GM21717 (cell line): ENCODE measurements at regions not wholly inside any gene's neighbourhood (a gene's known extent, or its start where the extent isn't known, plus 50 kb on each side); places are given as distances from the start of the nearest gene placed in this dataset.

Source experiments
- ATAC-seq: cut with Tn5 transposase; IDR thresholded peaks from one replicate; pipeline ENCODE4 v1.9.1; 2021; ENCODE audit warnings: mild to moderate bottlenecking, moderate library complexity; ENCODE audit not compliant: unreplicated experiment

GRCh38 chr13:22112956-22113745 is 442.3 kb downstream of the FGF9 start:
- ATAC-seq = no peak

GRCh38 chr13:22114630-22115311 is 443.9 kb downstream of the FGF9 start:
- ATAC-seq = peak; percentile 77

- ATAC-seq = no peak
Measured at GRCh38 chr13:22118158-22118557, 447.3 kb downstream of the FGF9 start.

- no peak for ATAC-seq
Measured at GRCh38 chr13:22120646-22121045, 449.8 kb downstream of the FGF9 start.

GRCh38 chr13:22121146-22121739 is 450.4 kb downstream of the FGF9 start:
- ATAC-seq = no peak

GRCh38 chr13:22126433-22127021 is 455.7 kb downstream of the FGF9 start:
- peak; percentile 90 for ATAC-seq

- no peak for ATAC-seq
Measured at GRCh38 chr13:22127277-22128164, 456.6 kb downstream of the FGF9 start.

GRCh38 chr13:22128441-22129408 is 457.9 kb downstream of the FGF9 start:
- ATAC-seq = no peak

GRCh38 chr13:22130254-22130653 is 459.4 kb downstream of the FGF9 start:
- ATAC-seq = no peak

GRCh38 chr13:22134261-22134660 is 463.4 kb downstream of the FGF9 start:
- ATAC-seq = no peak

GRCh38 chr13:22135446-22135845 is 464.6 kb downstream of the FGF9 start:
- no peak for ATAC-seq

GRCh38 chr13:22137361-22138050 is 466.6 kb downstream of the FGF9 start:
- ATAC-seq = no peak

GRCh38 chr13:22138947-22139346 is 468.1 kb downstream of the FGF9 start:
- no peak for ATAC-seq

GRCh38 chr13:22141716-22142115 is 470.8 kb downstream of the FGF9 start:
- no peak for ATAC-seq

GRCh38 chr13:22143671-22144070 is 472.8 kb downstream of the FGF9 start:
- ATAC-seq = no peak

- no peak for ATAC-seq
Measured at GRCh38 chr13:22144806-22145205, 473.9 kb downstream of the FGF9 start.

- ATAC-seq = no peak
Measured at GRCh38 chr13:22148187-22148586, 477.3 kb downstream of the FGF9 start.

GRCh38 chr13:22152751-22153150 is 481.9 kb downstream of the FGF9 start:
- no peak for ATAC-seq

- no peak for ATAC-seq
Measured at GRCh38 chr13:22154041-22154440, 483.2 kb downstream of the FGF9 start.
